ENCODE measurements at regions not wholly inside any gene's neighbourhood (a gene's known extent, or its start where the extent isn't known, plus 50 kb on each side); places are given as distances from the start of the nearest gene placed in this dataset.

DNA sequence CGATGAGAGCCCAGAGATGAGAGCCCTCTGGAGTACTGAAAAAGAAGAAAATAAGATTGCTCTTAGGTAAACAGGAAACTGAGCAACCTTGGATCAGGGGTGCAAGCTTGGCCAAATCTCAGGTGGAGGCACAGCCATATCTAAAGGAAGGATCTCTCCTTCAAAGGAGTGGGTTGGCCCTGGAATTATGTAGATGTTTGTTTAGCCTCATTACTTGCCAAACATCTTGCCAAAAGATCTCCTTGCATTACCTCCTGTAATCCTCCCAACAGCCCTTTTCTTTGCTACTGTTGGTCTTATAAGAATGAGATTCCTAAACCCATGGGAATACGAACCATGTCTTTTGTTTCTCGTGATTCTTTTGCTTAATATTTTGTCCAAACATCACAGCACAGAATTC is 332.6 kb upstream of the NCKAP5 start:
- no peak overlapping the region for H3K4me2 ChIP-seq (ENCODE audit: low read length)
- TF ChIP-seq, protein P1, sequence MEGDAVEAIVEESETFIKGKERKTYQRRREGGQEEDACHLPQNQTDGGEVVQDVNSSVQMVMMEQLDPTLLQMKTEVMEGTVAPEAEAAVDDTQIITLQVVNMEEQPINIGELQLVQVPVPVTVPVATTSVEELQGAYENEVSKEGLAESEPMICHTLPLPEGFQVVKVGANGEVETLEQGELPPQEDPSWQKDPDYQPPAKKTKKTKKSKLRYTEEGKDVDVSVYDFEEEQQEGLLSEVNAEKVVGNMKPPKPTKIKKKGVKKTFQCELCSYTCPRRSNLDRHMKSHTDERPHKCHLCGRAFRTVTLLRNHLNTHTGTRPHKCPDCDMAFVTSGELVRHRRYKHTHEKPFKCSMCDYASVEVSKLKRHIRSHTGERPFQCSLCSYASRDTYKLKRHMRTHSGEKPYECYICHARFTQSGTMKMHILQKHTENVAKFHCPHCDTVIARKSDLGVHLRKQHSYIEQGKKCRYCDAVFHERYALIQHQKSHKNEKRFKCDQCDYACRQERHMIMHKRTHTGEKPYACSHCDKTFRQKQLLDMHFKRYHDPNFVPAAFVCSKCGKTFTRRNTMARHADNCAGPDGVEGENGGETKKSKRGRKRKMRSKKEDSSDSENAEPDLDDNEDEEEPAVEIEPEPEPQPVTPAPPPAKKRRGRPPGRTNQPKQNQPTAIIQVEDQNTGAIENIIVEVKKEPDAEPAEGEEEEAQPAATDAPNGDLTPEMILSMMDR (IDR thresholded peaks at IDR 0.05; ENCODE audit: low read depth, low read length), result no peak
- no peak for TF ChIP-seq EZH2phosphoT487 (IDR thresholded peaks at IDR 0.05; ENCODE audit: low read depth)

DNA sequence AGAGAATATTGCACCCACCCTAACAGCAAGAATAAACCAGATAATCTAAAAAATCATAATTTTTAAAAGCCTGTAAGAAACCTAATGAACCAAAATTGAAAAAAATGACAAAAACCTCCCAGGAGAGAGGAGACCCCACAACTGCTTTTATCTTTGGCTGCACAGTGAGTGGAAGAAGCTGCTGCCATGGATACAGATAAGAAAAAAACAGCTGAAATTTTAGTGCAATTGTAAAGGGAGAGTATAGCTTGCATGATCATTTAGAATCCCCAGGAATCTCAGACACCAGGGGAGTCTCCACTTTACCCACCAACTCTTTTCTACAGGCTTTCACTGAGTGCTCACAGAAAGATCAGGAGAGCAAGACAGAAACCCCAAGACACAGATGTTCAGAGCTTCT is 338.1 kb upstream of the NCKAP5 start:
- no peaks in the 10 kb centered on the region for H4K20me1 ChIP-seq (ENCODE audit: insufficient read depth, low read length)
- H2AFZ ChIP-seq (ENCODE audit: low read depth, low read length), result no peak overlapping the region
- H3K4me3 ChIP-seq (ENCODE audit: low read length), result no peak overlapping the region
- no peaks in the 10 kb centered on the region for H3K79me2 ChIP-seq (ENCODE audit: low read length)
- no peak overlapping the region for H3K27ac ChIP-seq (ENCODE audit: low read length)
- no peak overlapping the region for H3K9ac ChIP-seq (ENCODE audit: low read length)
- H3K36me3 ChIP-seq (replicated peaks; ENCODE audit: low read depth, low read length), result no peaks in the 10 kb centered on the region
- no peaks in the 10 kb centered on the region for H3K9me3 ChIP-seq (ENCODE audit: insufficient read depth, low read length)
- no peak overlapping the region for H3K4me2 ChIP-seq (ENCODE audit: low read length)
- H3K27me3 ChIP-seq (ENCODE audit: low read depth, low read length), result peaks cover 8% of the 10 kb centered on the region; the same call in 1 of the 2 replicates
- no peak for TF ChIP-seq EZH2phosphoT487 (IDR thresholded peaks at IDR 0.05; ENCODE audit: low read depth)
- TF ChIP-seq, protein P1 (IDR thresholded peaks at IDR 0.05; ENCODE audit: low read depth, low read length), result no peak
- H3K4me1 ChIP-seq (ENCODE audit: low read length), result peaks cover 4% of the 10 kb centered on the region

More for the DNA sequence above, 332.6 kb upstream of the NCKAP5 start:
- no peaks in the 10 kb centered on the region for H4K20me1 ChIP-seq (ENCODE audit: insufficient read depth, low read length)
- no peak overlapping the region for H2AFZ ChIP-seq (ENCODE audit: low read depth, low read length)
- no peaks in the 10 kb centered on the region for H3K79me2 ChIP-seq (ENCODE audit: low read length)
- H3K27me3 ChIP-seq (ENCODE audit: low read depth, low read length), result no peaks in the 10 kb centered on the region; the same call in 1 of the 2 replicates
- H3K4me3 ChIP-seq (ENCODE audit: low read length), result no peak overlapping the region
- H3K9ac ChIP-seq (ENCODE audit: low read length), result no peak overlapping the region
- peaks cover 4% of the 10 kb centered on the region for H3K4me1 ChIP-seq (ENCODE audit: low read length)
- no peaks in the 10 kb centered on the region for H3K9me3 ChIP-seq (ENCODE audit: insufficient read depth, low read length)
- no peaks in the 10 kb centered on the region for H3K36me3 ChIP-seq (replicated peaks; ENCODE audit: low read depth, low read length)
- no peak overlapping the region for H3K27ac ChIP-seq (ENCODE audit: low read length)

DNA sequence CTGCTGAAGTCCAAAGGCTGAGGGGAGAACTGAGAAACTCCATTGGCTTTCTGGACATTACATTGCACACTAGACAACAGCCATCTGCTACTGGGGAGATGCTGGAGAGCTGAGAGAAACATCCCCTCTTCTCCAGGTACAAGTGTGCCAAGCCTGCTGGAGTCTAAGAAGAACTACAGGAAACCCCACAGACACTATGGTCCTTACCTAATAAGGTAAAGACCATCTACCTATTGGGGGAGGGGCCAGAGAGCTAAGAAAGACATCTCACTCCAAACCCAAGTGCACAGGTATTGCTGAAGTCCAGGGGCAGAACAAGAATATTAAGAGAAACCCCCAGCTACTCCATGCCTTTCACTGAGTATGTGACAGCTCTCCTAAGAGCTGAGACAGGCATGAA is 338.7 kb upstream of the NCKAP5 start:
- no peak overlapping the region for H2AFZ ChIP-seq (ENCODE audit: low read depth, low read length)
- H3K4me3 ChIP-seq (ENCODE audit: low read length), result no peak overlapping the region
- H4K20me1 ChIP-seq (ENCODE audit: insufficient read depth, low read length), result no peaks in the 10 kb centered on the region
- H3K27me3 ChIP-seq (ENCODE audit: low read depth, low read length), result peaks cover 8% of the 10 kb centered on the region; the same call in 1 of the 2 replicates
- no peak overlapping the region for H3K4me2 ChIP-seq (ENCODE audit: low read length)
- no peak overlapping the region for H3K27ac ChIP-seq (ENCODE audit: low read length)
- H3K9me3 ChIP-seq (ENCODE audit: insufficient read depth, low read length), result no peaks in the 10 kb centered on the region
- no peak overlapping the region for H3K9ac ChIP-seq (ENCODE audit: low read length)
- TF ChIP-seq EZH2phosphoT487 (IDR thresholded peaks at IDR 0.05; ENCODE audit: low read depth), result no peak
- TF ChIP-seq, protein P1 (IDR thresholded peaks at IDR 0.05; ENCODE audit: low read depth, low read length), result no peak
- no peaks in the 10 kb centered on the region for H3K79me2 ChIP-seq (ENCODE audit: low read length)
- no peaks in the 10 kb centered on the region for H3K36me3 ChIP-seq (replicated peaks; ENCODE audit: low read depth, low read length)
- peaks cover 4% of the 10 kb centered on the region for H3K4me1 ChIP-seq (ENCODE audit: low read length)

DNA sequence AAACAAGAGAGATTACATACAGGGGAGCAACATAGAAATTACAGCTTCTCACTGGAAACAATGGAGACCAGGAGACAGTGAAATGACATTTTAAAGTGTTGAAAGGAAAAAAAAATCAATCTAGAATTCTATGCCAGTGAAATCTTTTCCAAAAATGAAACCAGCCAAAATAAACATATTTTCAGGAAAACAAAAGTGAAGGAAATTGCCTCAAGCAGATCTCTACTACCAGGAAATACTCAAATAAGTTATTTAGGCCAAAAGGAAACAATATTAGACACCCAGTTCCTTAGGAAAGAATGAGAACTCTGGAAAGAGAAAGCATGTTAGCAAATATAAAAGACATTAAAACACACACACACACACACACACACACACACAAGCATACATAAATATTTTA is 339.9 kb upstream of the NCKAP5 start:
- Histone ChIP-seq H3K4me2 (ENCODE audit: low read length) (no peak overlapping the region), H4K20me1 (ENCODE audit: insufficient read depth, low read length) (no peaks in the 10 kb centered on the region), H3K27ac (ENCODE audit: low read length) (no peak overlapping the region), H3K27me3 (ENCODE audit: low read depth, low read length) (peaks cover 8% of the 10 kb centered on the region; the same call in 1 of the 2 replicates), H3K36me3 (replicated peaks; ENCODE audit: low read depth, low read length) (no peaks in the 10 kb centered on the region), H3K4me1 (ENCODE audit: low read length) (peaks cover 4% of the 10 kb centered on the region), H3K9me3 (ENCODE audit: insufficient read depth, low read length) (no peaks in the 10 kb centered on the region), H3K79me2 (ENCODE audit: low read length) (no peaks in the 10 kb centered on the region), H2AFZ (ENCODE audit: low read depth, low read length) (no peak overlapping the region), H3K9ac (ENCODE audit: low read length) (no peak overlapping the region), H3K4me3 (ENCODE audit: low read length) (no peak overlapping the region)
- TF ChIP-seq EZH2phosphoT487 (IDR thresholded peaks at IDR 0.05; ENCODE audit: low read depth), result no peak
- TF ChIP-seq, protein P1 (IDR thresholded peaks at IDR 0.05; ENCODE audit: low read depth, low read length), result no peak

Data from OCI-LY3 (cell line).